GM04504 (cell line): ENCODE measurements at regions not wholly inside any gene's neighbourhood (a gene's known extent, or its start where the extent isn't known, plus 50 kb on each side); places are given as distances from the start of the nearest gene placed in this dataset.
"Not testable (repeated sequence)": the region's sequence is repeated elsewhere in the genome, so short reads cannot be mapped to it uniquely, and the experiment has no call there.

ENCODE experiments used
- DNase-seq: peaks from one replicate; pipeline ENCODE4 v3.0.0-alpha.2; 2012; ENCODE audit warnings: low read depth

- no peak for DNase-seq
Measured at GRCh38 chr22:49659281-49659923, 168.3 kb downstream of the BRD1 start.

GRCh38 chr22:49658902-49659280, 168.8 kb downstream of the BRD1 start:
- DNase-seq: no peak

GRCh38 chr22:49657974-49658590, 169.6 kb downstream of the BRD1 start:
- no peak for DNase-seq

GRCh38 chr22:49657275-49657973, 170.2 kb downstream of the BRD1 start:
- no peak for DNase-seq

- DNase-seq: not testable (repeated sequence)
Measured at GRCh38 chr22:49656883-49657274, 170.8 kb downstream of the BRD1 start.

- no peak for DNase-seq
Measured at GRCh38 chr22:49656291-49656851, 171.3 kb downstream of the BRD1 start.

- no peak for DNase-seq
Measured at GRCh38 chr22:49655168-49655812, 172.4 kb downstream of the BRD1 start.

- DNase-seq: no peak
Measured at GRCh38 chr22:49650336-49651241, 177.1 kb downstream of the BRD1 start.

GRCh38 chr22:49649166-49650068, 178.3 kb downstream of the BRD1 start:
- DNase-seq: no peak

- no peak for DNase-seq
Measured at GRCh38 chr22:49648053-49648452, 179.6 kb downstream of the BRD1 start.

- no peak for DNase-seq
Measured at GRCh38 chr22:49647627-49648026, 180.0 kb downstream of the BRD1 start.

GRCh38 chr22:49646876-49647275, 180.8 kb downstream of the BRD1 start:
- DNase-seq: no peak

- no peak for DNase-seq
Measured at GRCh38 chr22:49645791-49646550, 181.7 kb downstream of the BRD1 start.

GRCh38 chr22:49645257-49645656, 182.4 kb downstream of the BRD1 start:
- DNase-seq: no peak

- DNase-seq: no peak
Measured at GRCh38 chr22:49643998-49644397, 183.7 kb downstream of the BRD1 start.

GRCh38 chr22:49643466-49643865, 184.2 kb downstream of the BRD1 start:
- no peak for DNase-seq

- no peak for DNase-seq
Measured at GRCh38 chr22:49642741-49643140, 184.9 kb downstream of the BRD1 start.

- DNase-seq: no peak
Measured at GRCh38 chr22:49642331-49642730, 185.3 kb downstream of the BRD1 start.

- no peak for DNase-seq
Measured at GRCh38 chr22:49641770-49642313, 185.8 kb downstream of the BRD1 start.
